ENCODE measurements at regions not wholly inside any gene's neighbourhood (a gene's known extent, or its start where the extent isn't known, plus 50 kb on each side); places are given as distances from the start of the nearest gene placed in this dataset.

- Mint-ChIP-seq H3K9me3 (peaks cover 31% of the 10 kb centered on the region), H3K4me1 (no peaks in the 10 kb centered on the region; the same call in 2 of the 3 replicates), H3K4me3 (no peak overlapping the region), H3K27ac (no peak overlapping the region), H3K27me3 (ENCODE audit: insufficient read depth, low read depth, poor library complexity) (peaks cover 32% of the 10 kb centered on the region), H3K36me3 (ENCODE audit: low read depth) (peaks cover 18% of the 10 kb centered on the region; the same call in 2 of the 3 replicates)
- Histone ChIP-seq H3K4me2 (0 out of 2 replicates have a peak overlapping the region, but pooled peaks have one; percentile 8), H3K4me1 (ENCODE audit: insufficient read depth) (peaks cover 6% of the 10 kb centered on the region; the same call in 1 of the 2 replicates), H2AFZ (no peak overlapping the region), H4K20me1 (replicated peaks; ENCODE audit: insufficient read depth) (peaks cover 5% of the 10 kb centered on the region; the same call in 1 of the 2 replicates), H3K36me3 (ENCODE audit: insufficient read depth) (peaks cover 9% of the 10 kb centered on the region), H3K79me2 (replicated peaks; ENCODE audit: insufficient read depth) (no peaks in the 10 kb centered on the region), H3K27ac (ENCODE audit: low read depth) (no peak overlapping the region), H3K4me3 (no peak overlapping the region), H3F3A (replicated peaks; ENCODE audit: low read depth) (no peaks in the 10 kb centered on the region), H3K27me3 (ENCODE audit: insufficient read depth) (peaks cover 44% of the 10 kb centered on the region), H3K9me2 (ENCODE audit: insufficient read depth) (0 out of 2 replicates have a peak, but pooled peaks cover 6% of the 10 kb centered on the region)
- DNase-seq (ENCODE audit: low spot score): no peak
- TF ChIP-seq EZH2phosphoT487 (IDR thresholded peaks at IDR 0.05; ENCODE audit: unreplicated experiment) (no peak), ZNF114 (CRISPR knock-in tag; IDR thresholded peaks at IDR 0.05) (no peak), EZH2 (IDR thresholded peaks at IDR 0.05; ENCODE audit: low read depth, unreplicated experiment) (no peak), CTCF (conservative IDR thresholded peaks at IDR 0.05; ENCODE audit: low read depth in 2 of 2) (no peak), POLR2AphosphoS5 (IDR thresholded peaks at IDR 0.05; ENCODE audit: low read depth) (no peak), REST (IDR thresholded peaks at IDR 0.05; ENCODE audit: unreplicated experiment) (no peak), ZNF331 (CRISPR knock-in tag; IDR thresholded peaks at IDR 0.05; ENCODE audit: low read depth) (no peak), JUNB (IDR thresholded peaks at IDR 0.05; ENCODE audit: unreplicated experiment) (no peak)
- TF ChIP-seq, protein P1, sequence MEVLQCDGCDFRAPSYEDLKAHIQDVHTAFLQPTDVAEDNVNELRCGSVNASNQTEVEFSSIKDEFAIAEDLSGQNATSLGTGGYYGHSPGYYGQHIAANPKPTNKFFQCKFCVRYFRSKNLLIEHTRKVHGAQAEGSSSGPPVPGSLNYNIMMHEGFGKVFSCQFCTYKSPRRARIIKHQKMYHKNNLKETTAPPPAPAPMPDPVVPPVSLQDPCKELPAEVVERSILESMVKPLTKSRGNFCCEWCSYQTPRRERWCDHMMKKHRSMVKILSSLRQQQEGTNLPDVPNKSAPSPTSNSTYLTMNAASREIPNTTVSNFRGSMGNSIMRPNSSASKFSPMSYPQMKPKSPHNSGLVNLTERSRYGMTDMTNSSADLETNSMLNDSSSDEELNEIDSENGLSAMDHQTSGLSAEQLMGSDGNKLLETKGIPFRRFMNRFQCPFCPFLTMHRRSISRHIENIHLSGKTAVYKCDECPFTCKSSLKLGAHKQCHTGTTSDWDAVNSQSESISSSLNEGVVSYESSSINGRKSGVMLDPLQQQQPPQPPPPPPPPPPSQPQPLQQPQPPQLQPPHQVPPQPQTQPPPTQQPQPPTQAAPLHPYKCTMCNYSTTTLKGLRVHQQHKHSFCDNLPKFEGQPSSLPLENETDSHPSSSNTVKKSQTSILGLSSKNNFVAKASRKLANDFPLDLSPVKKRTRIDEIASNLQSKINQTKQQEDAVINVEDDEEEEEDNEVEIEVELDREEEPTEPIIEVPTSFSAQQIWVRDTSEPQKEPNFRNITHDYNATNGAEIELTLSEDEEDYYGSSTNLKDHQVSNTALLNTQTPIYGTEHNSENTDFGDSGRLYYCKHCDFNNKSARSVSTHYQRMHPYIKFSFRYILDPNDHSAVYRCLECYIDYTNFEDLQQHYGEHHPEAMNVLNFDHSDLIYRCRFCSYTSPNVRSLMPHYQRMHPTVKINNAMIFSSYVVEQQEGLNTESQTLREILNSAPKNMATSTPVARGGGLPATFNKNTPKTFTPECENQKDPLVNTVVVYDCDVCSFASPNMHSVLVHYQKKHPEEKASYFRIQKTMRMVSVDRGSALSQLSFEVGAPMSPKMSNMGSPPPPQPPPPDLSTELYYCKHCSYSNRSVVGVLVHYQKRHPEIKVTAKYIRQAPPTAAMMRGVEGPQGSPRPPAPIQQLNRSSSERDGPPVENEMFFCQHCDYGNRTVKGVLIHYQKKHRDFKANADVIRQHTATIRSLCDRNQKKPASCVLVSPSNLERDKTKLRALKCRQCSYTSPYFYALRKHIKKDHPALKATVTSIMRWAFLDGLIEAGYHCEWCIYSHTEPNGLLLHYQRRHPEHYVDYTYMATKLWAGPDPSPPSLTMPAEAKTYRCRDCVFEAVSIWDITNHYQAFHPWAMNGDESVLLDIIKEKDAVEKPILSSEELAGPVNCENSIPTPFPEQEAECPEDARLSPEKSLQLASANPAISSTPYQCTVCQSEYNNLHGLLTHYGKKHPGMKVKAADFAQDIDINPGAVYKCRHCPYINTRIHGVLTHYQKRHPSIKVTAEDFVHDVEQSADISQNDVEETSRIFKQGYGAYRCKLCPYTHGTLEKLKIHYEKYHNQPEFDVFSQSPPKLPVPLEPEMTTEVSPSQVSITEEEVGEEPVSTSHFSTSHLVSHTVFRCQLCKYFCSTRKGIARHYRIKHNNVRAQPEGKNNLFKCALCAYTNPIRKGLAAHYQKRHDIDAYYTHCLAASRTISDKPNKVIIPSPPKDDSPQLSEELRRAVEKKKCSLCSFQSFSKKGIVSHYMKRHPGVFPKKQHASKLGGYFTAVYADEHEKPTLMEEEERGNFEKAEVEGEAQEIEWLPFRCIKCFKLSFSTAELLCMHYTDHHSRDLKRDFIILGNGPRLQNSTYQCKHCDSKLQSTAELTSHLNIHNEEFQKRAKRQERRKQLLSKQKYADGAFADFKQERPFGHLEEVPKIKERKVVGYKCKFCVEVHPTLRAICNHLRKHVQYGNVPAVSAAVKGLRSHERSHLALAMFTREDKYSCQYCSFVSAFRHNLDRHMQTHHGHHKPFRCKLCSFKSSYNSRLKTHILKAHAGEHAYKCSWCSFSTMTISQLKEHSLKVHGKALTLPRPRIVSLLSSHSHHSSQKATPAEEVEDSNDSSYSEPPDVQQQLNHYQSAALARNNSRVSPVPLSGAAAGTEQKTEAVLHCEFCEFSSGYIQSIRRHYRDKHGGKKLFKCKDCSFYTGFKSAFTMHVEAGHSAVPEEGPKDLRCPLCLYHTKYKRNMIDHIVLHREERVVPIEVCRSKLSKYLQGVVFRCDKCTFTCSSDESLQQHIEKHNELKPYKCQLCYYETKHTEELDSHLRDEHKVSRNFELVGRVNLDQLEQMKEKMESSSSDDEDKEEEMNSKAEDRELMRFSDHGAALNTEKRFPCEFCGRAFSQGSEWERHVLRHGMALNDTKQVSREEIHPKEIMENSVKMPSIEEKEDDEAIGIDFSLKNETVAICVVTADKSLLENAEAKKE (CRISPR knock-in tag; IDR thresholded peaks at IDR 0.05): no peak
- ATAC-seq: no peak
Measured at GRCh38 chr2:13681936-13682335, 950.6 kb upstream of the LRATD1 start.
